COLO829 (cell line): ENCODE measurements at regions not wholly inside any gene's neighbourhood (a gene's known extent, or its start where the extent isn't known, plus 50 kb on each side); places are given as distances from the start of the nearest gene placed in this dataset.

ENCODE experiments used
- DNase-seq: peaks from one replicate; pipeline ENCODE4 v3.0.0; 2012; ENCODE audit warnings: low spot score

DNA sequence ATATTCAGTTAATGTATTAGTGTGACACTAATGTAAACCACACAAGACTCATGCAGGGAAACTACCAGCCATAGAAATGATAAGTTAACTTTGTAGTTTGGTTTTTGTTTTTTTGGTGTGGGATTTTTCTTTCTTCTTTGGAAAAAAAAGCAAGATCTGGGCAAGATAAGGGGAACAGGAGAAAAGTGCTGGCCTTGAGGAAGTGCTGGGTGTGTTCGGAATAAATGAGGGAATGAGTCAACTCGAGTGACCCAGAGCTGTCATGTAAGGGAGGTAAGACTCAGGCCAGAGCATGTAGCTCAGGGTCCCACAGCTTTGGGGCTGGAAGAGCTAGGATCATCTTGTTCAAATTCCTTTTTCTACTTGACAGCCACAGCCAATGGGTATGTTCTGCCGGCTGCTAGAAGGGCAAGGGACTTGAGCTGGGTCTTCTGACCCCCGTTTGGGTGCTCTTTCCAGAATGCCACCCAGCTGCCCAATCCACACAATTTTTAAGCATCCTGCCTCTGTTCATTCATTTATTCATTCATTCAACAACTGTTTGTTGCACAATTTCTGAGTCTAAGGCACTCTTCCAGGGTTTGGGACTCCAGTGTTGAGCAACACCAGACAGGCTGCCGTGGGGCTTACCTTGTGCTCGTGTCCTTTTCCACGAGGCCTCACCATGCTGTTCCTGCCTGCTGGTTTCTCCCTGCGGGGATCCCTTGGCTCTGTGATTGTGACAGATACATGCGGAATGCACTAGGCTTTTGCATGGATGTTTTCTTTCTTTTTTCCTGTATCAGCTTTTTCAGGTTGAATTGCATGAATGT lies 54.5 kb downstream of the CLDN34 start:
- DNase-seq, result no peak

DNA sequence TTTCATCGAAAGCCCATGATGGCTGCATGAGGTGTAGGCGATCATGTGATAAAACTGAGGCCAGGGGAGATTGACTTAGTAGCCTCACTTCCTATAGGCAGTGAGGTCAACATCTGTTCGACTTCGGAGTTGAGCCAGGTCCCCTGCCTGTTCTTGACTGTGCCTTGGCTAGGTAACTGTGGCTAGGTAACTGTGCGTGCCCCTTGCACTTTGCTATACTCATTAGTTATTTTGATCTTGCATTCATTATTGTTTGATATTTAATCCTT lies 55.0 kb downstream of the CLDN34 start:
- no peak for DNase-seq

DNA sequence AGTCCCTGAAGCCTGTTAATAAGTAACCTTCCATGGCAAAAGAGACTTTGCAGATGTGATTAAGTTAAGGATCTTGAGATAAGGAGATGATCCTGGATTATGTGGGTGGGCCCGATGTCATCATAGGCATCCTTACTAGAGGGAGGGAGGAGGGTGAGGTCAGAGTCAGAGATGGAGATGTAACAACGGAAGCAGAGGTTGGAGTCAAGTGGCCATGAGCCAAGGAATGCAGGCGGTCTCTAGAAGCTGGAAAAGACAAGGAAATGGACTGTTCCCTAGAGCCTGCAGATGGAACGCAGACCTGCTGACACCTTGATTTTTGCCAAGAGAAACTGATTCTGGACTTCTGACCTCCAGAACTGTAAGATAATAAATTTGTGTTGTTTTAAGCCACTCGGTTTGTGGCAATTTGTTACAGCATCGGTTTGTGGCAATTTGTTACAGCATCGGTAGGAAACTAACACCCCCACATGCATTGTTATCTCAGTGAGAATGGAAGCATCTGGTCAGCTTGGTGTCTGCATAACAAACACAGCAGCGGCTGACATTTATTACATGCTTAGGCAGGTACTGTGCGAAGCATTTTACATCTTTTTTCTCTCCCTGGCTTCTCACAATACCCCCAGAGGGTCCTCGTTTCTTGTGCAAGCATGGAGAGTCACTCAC lies 55.6 kb downstream of the CLDN34 start:
- no peak for DNase-seq

- DNase-seq, result no peak
Observed at GRCh38 chrX:10023821-10024220, 56.7 kb downstream of the CLDN34 start.

DNA sequence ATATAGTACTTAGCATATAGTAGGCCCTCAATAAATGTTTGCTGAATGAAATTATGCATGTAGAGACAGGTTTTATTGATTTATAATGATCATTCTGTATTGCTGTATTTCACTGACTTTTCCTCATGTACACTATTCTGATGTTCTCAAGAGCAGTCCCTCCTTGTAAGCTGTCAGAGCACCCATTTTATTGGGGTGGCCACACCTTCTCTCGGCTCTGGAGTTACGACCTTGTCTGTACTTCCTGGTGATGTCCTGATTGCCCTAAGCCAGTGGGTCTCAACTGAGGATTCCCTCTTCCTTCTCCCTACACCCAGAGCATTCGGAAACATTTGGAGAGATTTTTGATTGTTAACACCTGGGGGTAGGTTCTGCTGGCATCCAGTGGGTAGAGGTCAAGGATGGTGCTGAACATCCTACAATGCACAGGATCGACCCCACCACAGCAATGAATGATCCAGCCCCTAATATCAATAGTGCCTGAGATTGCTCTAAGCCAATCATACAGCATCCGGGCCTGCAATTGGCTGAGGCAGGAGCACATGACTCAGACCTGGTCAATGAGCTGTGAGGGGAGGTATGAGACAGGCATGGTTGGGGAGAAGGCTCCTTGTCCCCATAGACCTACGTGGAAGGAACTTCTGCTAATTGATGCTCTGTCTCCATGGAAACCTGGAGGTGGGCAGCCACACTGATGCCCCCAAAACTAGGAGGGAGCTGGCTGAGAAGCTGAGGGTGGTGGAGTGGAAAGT lies 58.8 kb downstream of the CLDN34 start:
- DNase-seq, result no peak

DNA sequence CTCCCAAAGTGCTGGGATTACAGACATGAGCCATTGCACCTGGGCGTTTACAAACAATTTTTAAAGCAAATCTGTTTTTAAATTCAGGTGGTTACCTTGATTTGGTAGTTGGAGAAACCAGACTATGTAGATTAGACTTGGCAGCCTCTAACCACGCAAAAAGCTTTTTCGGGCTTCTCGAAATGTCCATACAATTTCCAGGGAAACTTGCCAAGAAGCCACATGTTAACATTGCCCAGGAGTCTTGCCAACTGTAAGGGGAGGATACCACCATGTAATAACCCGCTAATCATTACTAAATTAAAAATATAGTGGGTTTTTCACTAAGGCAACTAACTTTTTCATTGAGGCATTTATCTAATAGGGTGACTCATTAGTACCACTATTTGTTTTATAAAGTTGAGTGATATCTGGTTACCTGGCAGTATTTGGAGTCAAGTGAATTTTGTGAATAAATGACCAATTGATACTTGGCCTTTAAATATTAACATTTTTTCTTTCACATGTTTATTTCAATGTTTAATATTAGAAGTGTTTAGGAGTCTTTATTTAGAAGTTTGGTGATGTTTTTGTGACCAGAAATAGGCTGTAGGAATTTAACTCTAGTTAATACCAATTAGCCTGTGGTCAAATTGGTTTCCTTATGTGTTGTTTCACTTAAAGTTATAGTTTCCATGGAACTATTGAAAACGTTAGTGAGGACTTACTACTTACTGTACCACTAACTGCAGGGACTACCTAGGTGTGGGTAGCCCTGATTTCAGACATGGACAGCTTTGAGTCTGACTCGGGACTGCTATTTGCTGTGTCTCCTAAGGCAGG lies 61.3 kb downstream of the CLDN34 start:
- DNase-seq, result no peak

- DNase-seq, result no peak
Observed at GRCh38 chrX:10030570-10030969, 63.4 kb downstream of the CLDN34 start.

GRCh38 chrX:10031746-10032145 lies 64.6 kb downstream of the CLDN34 start:
- no peak for DNase-seq

- DNase-seq, result no peak
Observed at GRCh38 chrX:10032147-10032546, 65.0 kb downstream of the CLDN34 start.

DNA sequence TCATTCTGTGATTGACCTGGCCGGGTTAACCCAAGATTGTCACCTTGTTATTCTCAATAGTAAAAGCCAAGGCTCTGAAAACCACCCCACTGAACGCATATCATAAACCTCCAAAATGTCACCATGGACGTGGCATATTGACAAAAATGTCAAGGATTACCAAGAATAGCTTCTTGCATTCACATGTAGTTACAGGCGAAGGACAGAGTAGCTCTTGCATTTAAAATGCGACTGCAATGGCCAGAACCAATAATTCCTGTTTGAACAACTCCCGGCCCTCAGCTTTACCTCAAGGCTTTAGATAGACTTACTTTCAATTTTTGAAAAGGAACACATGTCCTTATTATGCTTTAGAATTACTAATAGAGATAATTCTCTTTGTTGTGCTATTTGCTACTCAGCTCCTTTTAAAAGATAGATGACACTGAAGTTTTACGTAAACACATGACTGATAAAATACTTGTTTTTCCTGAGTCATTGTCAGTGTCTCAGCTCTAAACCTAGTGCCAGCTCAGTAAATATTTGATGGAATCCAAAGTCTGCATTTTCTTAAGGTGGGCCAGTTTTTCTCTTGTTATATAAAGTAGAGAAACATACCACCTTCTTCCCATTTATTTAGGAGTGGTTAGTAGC lies 66.3 kb downstream of the CLDN34 start:
- no peak for DNase-seq

- DNase-seq, result no peak
Observed at GRCh38 chrX:10034740-10035260, 67.6 kb downstream of the CLDN34 start.

DNA sequence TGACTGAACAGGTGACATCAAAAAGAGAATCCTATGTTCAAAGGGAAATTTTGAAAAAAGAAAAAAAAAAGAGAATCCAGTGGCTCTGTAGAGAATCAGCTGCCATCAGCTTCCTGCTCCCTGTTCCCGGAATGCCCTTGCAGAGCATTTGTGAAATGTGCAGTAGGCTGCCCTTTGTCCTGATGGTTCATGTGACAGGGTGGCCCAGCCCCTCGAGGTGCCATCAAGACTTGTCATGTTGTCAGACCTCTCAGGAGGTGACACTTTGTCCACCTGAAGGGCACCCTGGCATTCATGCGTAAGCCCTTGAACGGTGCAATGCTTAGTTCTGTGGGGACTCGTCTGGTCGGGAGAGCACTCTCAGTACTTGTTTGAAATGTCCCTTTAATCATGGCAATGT lies 71.4 kb downstream of the CLDN34 start:
- no peak for DNase-seq

- no peak for DNase-seq
Observed at GRCh38 chrX:10039821-10040793, 72.9 kb downstream of the CLDN34 start.

DNA sequence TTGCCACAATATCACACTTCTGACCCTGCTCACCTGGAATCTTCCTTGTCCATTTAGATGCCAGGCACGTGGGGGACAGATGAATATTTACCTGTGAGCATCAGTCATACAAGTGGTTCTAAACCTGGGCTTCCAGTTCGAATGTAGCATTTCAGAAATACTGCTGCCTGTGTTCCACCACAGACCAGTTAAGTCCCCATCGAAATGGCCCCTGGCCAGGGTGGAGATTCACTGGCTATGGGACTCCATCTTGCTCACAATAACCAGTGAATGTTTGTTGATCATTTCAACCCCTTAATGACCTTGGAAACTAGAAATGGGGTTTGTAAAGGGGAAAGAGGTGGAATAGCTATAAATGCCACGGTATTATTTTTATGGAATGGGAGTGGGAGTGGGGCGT lies 73.8 kb downstream of the CLDN34 start:
- DNase-seq, result no peak

- no peak for DNase-seq
Observed at GRCh38 chrX:10041383-10041782, 74.2 kb downstream of the CLDN34 start.

GRCh38 chrX:10042055-10042454 lies 74.9 kb downstream of the CLDN34 start:
- DNase-seq, result no peak

GRCh38 chrX:10043386-10043785 lies 76.2 kb downstream of the CLDN34 start:
- no peak for DNase-seq

GRCh38 chrX:10044021-10044420 lies 76.9 kb downstream of the CLDN34 start:
- no peak for DNase-seq

GRCh38 chrX:10045327-10046000 lies 78.3 kb downstream of the CLDN34 start:
- DNase-seq, result no peak

- DNase-seq, result no peak
Observed at GRCh38 chrX:10047133-10047532, 80.0 kb downstream of the CLDN34 start.
